HepG2 (cell line): ENCODE measurements at regions not wholly inside any gene's neighbourhood (a gene's known extent, or its start where the extent isn't known, plus 50 kb on each side); places are given as distances from the start of the nearest gene placed in this dataset.

ENCODE experiments used
- CEBPZ ChIP-seq: IDR thresholded peaks from 2 replicates; pipeline ENCODE4 v1.6.1; 2012; ENCODE audit warnings: low read length, improper control_type of control experiment
- CHD2 ChIP-seq: IDR thresholded peaks from 2 replicates; pipeline ENCODE4 v1.6.1; 2011; ENCODE audit warnings: low read depth, low read length, improper control_type of control experiment
- CTCF ChIP-seq: sonication (generic); formaldehyde crosslinking; IDR thresholded peaks from 2 replicates; pipeline ENCODE4 v1.5.0; 2020; ENCODE audit warnings: mild to moderate bottlenecking, missing genetic modification reagents, moderate library complexity
- KMT2A ChIP-seq: sonication (generic); formaldehyde crosslinking; IDR thresholded peaks from 2 replicates; pipeline ENCODE4 v1.4.0; 2020; ENCODE audit warnings: missing genetic modification reagents
- NFE2L2 ChIP-seq: fragments of 150-350 bp; IDR thresholded peaks from 2 replicates; pipeline ENCODE4 v1.6.1; 2014; ENCODE audit warnings: low read length
- PHF8 ChIP-seq: sonication (generic); formaldehyde crosslinking; IDR thresholded peaks from 2 replicates; pipeline ENCODE4 v1.5.0; 2020; ENCODE audit warnings: missing genetic modification reagents
- RELA ChIP-seq: sonication (generic); formaldehyde crosslinking; IDR thresholded peaks from 2 replicates; pipeline ENCODE4 v1.4.0; 2020; ENCODE audit warnings: missing genetic modification reagents
- TCF12 ChIP-seq, 2 experiments: fragments of 450-650 bp in 1 of 2; sonication (generic) in 1 of 2; formaldehyde crosslinking in 1 of 2; IDR thresholded peaks; 2 replicates each; pipeline versions ENCODE4 v1.6.1 to v1.8.0; 2017 to 2022; ENCODE audit warnings: antibody characterized with exemption in 1 of 2, mild to moderate bottlenecking in 1 of 2, missing genetic modification reagents in 1 of 2, moderate library complexity in 1 of 2
- THRA ChIP-seq: sonication (generic); formaldehyde crosslinking; IDR thresholded peaks from 2 replicates; pipeline ENCODE4 v1.4.0; 2020; ENCODE audit warnings: missing genetic modification reagents, borderline replicate concordance
- TIGD3 ChIP-seq: sonication (generic); formaldehyde crosslinking; IDR thresholded peaks from 2 replicates; pipeline ENCODE4 v1.5.1; 2020; ENCODE audit warnings: mild to moderate bottlenecking, missing genetic modification reagents, borderline replicate concordance
- USF2 ChIP-seq, 2 experiments: sonication (generic) in 1 of 2; formaldehyde crosslinking in 1 of 2; IDR thresholded peaks; 2 replicates each; pipeline versions ENCODE4 v1.5.1 to v1.6.1; 2011 to 2020; ENCODE audit warnings: borderline replicate concordance in 1 of 2, low read depth in 1 of 2, low read length in 1 of 2, mild to moderate bottlenecking in 1 of 2, missing genetic modification reagents in 1 of 2, moderate library complexity in 1 of 2

GRCh38 chr14:66395300-66395699, 90.9 kb upstream of the CCDC196 start:
- no peak for TF ChIP-seq CTCF (CRISPR knock-in tag)
- TF ChIP-seq CHD2 = no peak
- TF ChIP-seq RELA = no peak
- TF ChIP-seq CEBPZ = no peak
- TF ChIP-seq THRA (CRISPR knock-in tag) = no peak
- no peak for TF ChIP-seq USF2 (IDR thresholded peaks at IDR 0.05; ENCODE audit: low read depth, low read length)
- TF ChIP-seq USF2 (CRISPR knock-in tag; IDR thresholded peaks at IDR 0.05; ENCODE audit: borderline replicate concordance) = no peak
- TF ChIP-seq KMT2A (CRISPR knock-in tag) = no peak
- TF ChIP-seq TIGD3 (CRISPR knock-in tag) = no peak
- no peak for TF ChIP-seq PHF8
- no peak for TF ChIP-seq TCF12 (IDR thresholded peaks at IDR 0.05)
- TF ChIP-seq TCF12 (CRISPR knock-in tag; IDR thresholded peaks at IDR 0.05) = no peak
- no peak for TF ChIP-seq NFE2L2
